G401 (cell line): ENCODE measurements at regions not wholly inside any gene's neighbourhood (a gene's known extent, or its start where the extent isn't known, plus 50 kb on each side); places are given as distances from the start of the nearest gene placed in this dataset.
A peak's percentile ranks its signal among the peaks of the same experiment; 100 is the strongest.
"Not testable (repeated sequence)": the region's sequence is repeated elsewhere in the genome, so short reads cannot be mapped to it uniquely, and the experiment has no call there.

Source experiments
- DNase-seq: peaks from one replicate; pipeline ENCODE4 v3.0.0-alpha.2; 2015; ENCODE audit warnings: low spot score
- in situ Hi-C: cut with HindIII; loops from 2 replicates; pipeline ENCODE4 v1.10.0; 2016; ENCODE audit warnings: low sequenced_read_pairs, mixed read lengths

DNA sequence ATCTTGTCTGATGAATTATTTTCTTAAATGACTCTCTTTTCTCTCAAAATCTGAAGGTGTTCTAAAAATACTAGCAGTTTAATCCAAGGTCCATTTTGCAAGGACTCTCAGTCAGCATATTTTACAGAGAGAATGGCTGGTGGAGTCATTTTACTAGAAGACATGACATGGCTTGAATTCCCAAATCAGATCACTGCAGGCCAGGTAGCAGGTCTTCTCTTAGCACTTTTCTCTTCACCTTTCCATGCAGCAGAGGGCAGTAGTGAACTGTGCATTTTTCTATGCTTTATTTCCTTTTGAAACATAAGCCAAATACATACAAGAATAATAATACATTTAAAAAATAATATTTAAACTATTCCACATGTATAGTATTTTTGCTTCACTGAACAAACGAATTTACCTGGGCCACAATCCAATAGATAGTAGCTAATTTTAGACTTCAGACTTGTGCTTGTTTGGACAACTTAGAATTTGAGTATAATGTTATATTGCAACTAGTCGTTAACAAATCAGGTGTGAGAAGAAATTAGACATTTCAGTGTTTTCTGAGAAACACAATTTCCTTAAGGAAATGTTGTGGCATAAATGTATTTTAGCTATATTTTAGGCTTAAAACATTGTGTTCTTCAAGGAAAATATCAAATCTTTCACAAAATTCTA lies 289.4 kb upstream of the DAB2 start:
- in situ Hi-C loops, result no loop called here
- peak; percentile 35 for DNase-seq

DNA sequence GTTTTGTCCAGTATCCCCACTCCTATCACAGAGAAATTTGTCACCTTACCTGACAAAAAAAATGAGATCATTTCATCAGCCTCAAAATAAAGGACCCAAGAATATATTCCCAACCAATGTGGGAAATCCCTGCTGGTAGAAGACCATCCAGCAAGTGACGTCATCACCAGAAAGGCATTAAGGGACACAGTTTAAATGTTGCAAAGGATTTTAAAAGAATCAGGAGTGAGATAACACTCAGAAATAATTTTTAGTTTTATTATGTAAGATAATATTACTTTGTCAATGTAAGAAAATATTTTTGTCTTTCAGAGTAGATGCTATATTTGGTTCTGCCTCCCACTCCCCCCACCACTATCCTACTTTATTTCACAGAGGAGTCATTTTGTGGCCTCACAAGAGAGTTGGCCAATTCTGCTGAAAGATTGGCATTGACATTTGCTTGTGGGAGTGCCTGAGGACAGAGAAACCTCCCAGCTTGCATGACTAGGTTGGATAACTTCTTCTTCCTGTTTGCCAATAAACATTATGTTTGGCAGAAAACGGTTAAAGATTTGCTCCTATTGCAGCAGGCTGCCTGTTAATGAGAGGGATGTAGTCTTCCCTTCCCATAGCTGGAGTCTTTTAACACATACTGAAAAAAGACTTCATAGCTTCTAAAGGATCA lies 288.6 kb upstream of the DAB2 start:
- DNase-seq, result no peak
- in situ Hi-C loops, result no loop called here

DNA sequence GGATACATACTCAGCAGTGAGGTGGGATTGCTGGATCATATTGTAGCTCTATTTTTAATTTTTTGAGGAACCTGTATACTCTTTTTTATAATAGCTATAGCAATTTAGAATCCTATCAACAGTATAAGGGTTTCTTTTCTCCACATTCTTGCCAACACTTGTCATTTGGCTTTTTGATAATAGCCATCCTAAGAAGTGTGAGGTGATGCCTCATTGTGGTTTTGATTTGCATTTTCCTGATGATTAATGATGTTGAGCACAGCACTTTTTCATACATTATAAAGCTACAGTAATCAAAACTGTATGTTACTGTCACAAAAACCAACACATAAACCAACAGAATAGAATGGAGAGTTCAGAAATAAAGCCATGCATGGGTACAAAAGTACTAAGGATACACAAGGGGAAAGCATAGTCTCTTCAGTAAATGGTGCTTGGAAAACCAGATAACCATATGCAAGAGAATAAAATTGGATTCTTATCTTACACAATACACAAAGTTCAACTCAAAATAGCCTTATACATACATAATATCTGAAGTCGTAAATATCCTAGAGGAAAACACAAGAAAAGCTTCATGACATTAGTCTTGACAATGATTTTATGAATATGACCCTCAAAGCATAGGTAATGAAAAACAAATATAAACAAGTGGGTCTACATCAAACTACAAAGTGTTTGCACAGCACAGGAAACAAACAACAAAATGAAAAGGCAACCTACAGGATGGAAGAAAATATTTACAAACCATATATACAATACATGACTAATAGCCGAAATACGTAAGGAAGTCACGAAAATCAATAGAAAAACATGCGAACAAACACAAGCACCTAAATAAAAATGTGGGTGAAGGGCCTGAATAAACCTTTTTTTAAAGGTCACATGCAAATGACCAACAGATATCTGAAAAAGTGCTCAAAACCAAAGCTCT lies 287.8 kb upstream of the DAB2 start:
- in situ Hi-C loops, result no loop called here

DNA sequence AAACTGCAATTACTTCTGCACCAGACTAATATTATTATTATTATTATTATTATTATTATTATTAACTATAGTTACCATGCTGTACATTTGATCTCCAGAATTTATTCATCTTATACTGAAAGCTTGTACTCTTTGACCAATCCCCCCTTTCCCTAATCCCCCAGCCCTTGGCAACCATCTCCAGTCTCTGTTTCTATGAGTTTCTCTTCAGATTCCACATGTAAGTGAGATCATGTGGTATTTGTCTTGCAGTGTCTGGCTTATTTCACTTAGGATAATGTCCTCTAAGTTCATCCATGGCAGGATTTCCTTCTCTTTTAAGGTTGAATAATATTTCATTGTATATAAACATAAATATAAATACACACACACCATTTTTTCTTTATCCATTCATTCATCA lies 287.0 kb upstream of the DAB2 start:
- DNase-seq, result no peak
- in situ Hi-C loops, result no loop called here

More for the DNA sequence above, 287.8 kb upstream of the DAB2 start:
- no peak for DNase-seq

DNA sequence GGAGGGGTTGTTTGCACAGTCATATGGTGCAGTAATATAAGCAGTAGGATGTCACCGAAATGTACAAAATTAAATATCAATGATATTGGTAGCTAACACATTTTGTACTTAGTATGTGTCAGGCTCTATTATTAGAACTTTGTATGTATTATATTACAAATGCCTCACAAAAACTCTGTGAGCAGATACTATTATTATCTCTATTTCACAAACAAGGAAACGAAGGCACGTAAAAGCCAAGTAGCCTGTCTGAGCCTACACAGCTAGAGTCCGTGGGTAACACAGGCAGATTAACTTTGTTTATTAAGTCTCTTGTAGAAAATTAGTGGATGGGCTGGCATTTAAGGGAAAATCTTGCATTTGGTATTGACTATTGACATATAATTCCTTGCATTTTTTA lies 284.3 kb upstream of the DAB2 start:
- no peak for DNase-seq
- in situ Hi-C loops, result no loop called here

DNA sequence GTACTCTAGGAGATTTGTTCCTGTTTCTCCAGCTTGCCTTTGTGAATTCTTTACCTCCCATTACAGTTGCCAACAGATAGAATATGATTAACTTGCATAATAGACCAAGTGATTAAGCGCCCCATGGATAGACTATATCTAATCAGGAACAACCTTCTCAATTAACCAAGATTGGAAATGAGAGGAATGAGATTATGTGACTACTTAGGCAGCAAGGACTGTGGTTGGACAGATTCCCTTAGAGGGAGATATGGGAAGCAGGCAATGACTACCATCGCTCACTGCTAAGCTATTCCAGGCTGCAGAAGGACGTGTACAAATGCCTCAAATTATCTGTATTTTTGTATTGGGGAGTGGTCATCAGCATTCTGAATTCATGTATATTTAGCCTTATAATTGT lies 278.1 kb upstream of the DAB2 start:
- no peak for DNase-seq
- in situ Hi-C loops, result no loop called here

DNA sequence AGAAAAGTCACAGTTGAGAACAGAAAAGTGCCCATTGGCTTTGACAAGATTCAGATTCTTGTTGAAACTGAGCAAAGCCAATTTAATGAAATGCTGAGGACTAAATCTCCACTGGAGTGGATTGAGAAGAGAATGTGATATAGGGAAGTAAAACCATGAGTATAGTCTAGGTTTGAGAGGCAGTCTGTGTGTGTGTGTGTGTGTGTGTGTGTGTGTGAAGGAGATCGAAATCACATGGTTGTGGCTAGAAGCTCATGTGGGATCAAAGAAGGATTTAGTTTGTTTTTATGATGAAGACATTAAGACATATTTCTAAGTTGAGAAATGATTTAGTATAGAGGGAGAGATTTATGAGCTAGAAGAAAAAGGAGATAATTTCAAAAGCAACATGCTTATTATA lies 275.7 kb upstream of the DAB2 start:
- DNase-seq, result no peak
- in situ Hi-C loops, result no loop called here

- in situ Hi-C loops, result no loop called here
These were observed 274.2 kb upstream of the DAB2 start for GRCh38 chr5:39698838-39699560.

DNA sequence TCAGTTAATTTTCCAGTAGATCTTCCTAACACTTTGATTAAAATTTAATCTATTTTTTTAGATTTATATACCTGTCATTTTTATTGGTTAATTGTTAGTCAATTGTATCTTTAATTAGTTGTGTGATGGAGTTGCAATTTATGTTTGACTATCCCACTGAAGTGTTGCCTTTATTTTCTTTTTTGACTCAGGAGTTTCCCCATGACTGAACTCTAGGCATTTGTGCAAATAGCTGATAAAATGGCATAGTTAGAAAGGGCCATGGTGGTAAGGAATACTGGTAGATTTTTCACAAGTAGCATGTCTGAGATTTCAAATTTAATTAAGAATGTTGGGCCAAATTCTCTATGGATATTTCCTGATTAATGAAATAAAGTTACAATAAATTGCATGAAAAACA lies 273.1 kb upstream of the DAB2 start:
- in situ Hi-C loops, result no loop called here
- no peak for DNase-seq

More at GRCh38 chr5:39698838-39699560, 274.2 kb upstream of the DAB2 start:
- DNase-seq, result no peak

- no peak for DNase-seq
- in situ Hi-C loops, result no loop called here
These were observed 272.1 kb upstream of the DAB2 start for GRCh38 chr5:39696672-39697398.

- DNase-seq, result no peak
- in situ Hi-C loops, result no loop called here
These were observed 267.2 kb upstream of the DAB2 start for GRCh38 chr5:39691993-39692392.

DNA sequence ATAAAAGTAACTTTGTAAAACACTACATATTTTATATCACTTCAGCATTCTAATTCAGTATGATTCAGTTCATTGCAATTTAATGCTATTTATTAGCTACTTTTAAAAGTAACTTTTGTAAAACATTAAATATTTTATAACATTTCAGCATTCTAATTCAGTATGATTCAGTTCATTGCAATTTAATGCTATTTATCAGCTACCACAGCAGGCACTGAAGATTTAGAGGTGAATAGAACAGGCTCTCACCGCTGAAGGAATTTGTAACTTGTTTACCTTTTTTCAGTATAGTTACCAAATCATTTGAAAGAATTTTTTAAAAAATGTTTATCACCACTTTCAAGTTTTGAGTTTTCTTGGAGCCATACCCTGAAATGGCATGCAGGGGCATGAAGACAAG lies 266.4 kb upstream of the DAB2 start:
- in situ Hi-C loops, result no loop called here
- DNase-seq, result no peak

- in situ Hi-C loops, result no loop called here
- no peak for DNase-seq
These were observed 265.1 kb upstream of the DAB2 start for GRCh38 chr5:39689919-39690318.

DNA sequence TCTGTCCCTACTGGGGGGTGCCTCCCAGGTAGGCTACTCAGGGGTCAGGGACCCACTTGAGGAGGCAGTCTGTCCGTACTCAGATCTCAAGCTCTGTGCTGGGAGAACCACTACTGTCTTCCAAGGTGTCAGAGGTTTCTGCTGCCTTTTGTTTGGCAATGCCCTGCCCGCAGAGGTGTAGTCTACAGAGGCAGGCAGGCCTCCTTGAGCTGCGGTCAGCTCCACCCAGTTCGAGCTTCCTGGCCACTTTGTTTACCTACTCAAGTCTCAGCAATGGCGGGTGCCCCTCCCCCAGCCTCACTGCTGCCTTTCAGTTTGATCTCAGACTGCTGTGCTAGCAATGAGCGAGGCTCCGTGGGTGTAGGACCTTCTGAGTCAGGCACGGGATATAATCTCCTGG lies 263.1 kb upstream of the DAB2 start:
- DNase-seq, in situ Hi-C loops: not testable (repeated sequence)

DNA sequence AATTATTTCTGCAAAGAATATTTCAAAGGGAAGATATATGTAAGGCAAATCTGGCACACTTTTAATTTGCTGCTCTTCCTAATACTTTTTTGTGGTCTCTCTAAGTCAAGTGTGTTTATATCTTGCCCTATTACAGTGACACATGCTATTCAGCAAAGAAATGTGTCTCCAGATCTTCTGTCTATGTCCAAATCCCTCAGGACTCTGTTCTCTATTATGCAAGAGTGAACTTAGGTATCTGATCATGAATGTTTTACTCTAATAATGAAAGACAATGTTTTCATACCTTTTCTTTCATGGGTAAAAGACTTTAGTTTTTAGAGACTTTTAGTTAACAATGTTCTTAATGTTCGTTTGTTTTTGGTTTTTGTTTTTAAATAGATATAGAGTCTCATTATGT lies 255.4 kb upstream of the DAB2 start:
- no peak for DNase-seq
- in situ Hi-C loops, result no loop called here

DNA sequence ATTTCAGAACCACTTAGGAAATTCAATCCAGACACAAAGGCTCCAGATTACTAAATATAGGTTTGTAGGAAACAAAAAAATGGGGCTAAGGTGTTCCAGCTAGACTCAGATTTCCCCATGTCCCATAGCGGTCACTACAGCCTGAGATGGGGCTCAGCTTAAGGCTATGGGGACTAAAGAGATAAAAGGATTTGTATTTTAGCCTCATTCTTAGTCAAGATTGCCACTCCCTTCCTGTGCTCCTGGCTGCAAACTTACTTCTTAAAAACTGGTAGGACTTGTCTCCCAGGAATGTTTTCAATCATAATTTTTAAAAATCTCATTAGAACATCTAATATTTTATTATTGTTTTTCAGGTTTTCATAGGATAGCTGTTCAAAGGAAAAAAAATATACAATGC lies 253.8 kb upstream of the DAB2 start:
- in situ Hi-C loops, result no loop called here
- no peak for DNase-seq

GRCh38 chr5:39675676-39676075 lies 250.9 kb upstream of the DAB2 start:
- DNase-seq, result no peak
- in situ Hi-C loops, result no loop called here

DNA sequence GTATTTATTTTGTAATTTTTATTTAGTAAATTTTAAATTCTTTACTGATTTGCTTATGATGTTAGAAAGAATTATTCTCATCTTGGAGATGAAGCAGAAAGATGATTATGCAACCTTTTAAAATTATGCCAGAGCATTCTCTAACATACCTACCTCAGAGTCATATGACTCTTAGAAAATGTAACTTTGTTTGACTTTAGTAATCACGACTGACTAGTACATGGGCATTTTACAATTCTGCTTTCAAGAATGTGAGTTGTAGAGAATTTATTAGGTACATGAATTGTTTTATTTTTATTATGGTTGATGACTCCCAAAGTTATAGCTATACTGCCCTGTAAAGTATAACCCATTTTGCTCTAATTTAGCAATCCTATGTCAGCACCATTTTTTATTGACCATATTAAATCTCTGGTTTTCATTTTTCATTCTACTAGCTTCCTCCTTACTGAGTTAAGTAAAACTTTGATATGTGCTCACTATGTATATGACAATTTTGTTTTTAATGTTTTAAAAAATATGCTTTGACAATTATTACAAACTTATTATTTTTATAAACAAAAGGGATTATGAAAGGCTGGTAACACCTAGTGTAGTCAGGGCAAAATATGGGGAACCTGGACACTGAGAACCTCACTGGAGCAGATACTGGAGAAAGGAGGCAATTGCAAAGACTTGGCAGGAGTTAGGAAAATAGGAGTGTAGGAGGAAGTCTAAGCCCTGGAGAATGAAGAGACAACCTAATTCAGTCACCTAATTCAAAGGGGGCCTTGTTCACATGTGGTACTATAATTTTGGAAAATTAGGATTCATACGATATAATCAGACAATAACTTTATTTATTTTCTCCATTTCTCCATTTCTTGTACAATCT lies 249.7 kb upstream of the DAB2 start:
- DNase-seq, result no peak
- in situ Hi-C loops, result no loop called here
